Smooth muscle cell (in vitro differentiated cells): ENCODE measurements at regions not wholly inside any gene's neighbourhood (a gene's known extent, or its start where the extent isn't known, plus 50 kb on each side); places are given as distances from the start of the nearest gene placed in this dataset.

Experiments used
- DNase-seq: peaks from one replicate; lab custom pipeline; 2025; ENCODE audit not compliant: unreplicated experiment; lab: John Stamatoyannopoulos, UW
- H2AFZ ChIP-seq: fragments of 200-600 bp; sonication (generic); 2 replicates; pipeline ENCODE4 v1.6.0; 2016; ENCODE audit warnings: antibody characterized with exemption, low read depth, mild to moderate bottlenecking
- H3F3A ChIP-seq: fragments of 200-600 bp; sonication (generic); 2 replicates; pipeline ENCODE4 v1.6.0; 2017; ENCODE audit warnings: antibody characterized with exemption, low read depth
- H3K27ac ChIP-seq: fragments of 200-600 bp; sonication (generic); 2 replicates; pipeline ENCODE4 v1.5.1; 2016; ENCODE audit warnings: low read depth, mild to moderate bottlenecking
- H3K27me3 ChIP-seq: fragments of 200-600 bp; sonication (generic); 2 replicates; pipeline ENCODE4 v1.6.1; 2016; ENCODE audit warnings: low read depth, mild to moderate bottlenecking
- H3K36me3 ChIP-seq: fragments of 200-600 bp; sonication (generic); 2 replicates; pipeline ENCODE4 v1.5.1; 2016; ENCODE audit warnings: low read depth
- H3K4me1 ChIP-seq: fragments of 200-600 bp; sonication (generic); 2 replicates; pipeline ENCODE4 v1.5.1; 2016; ENCODE audit warnings: low read depth
- H3K4me2 ChIP-seq: fragments of 200-600 bp; sonication (generic); 2 replicates; pipeline ENCODE4 v1.6.0; 2016; ENCODE audit warnings: mild to moderate bottlenecking
- H3K4me3 ChIP-seq: fragments of 200-600 bp; sonication (generic); 2 replicates; pipeline ENCODE4 v1.5.1; 2016; ENCODE audit warnings: mild to moderate bottlenecking
- H3K79me2 ChIP-seq: fragments of 200-600 bp; sonication (generic); 2 replicates; pipeline ENCODE4 v1.6.0; 2016; ENCODE audit warnings: low read depth, mild to moderate bottlenecking
- H3K9ac ChIP-seq: fragments of 200-600 bp; sonication (generic); 2 replicates; pipeline ENCODE4 v1.6.0; 2016; ENCODE audit warnings: low read depth
- H3K9me3 ChIP-seq: fragments of 200-600 bp; sonication (generic); replicated peaks from 2 replicates; pipeline ENCODE4 v1.5.1; 2016; ENCODE audit warnings: low read depth
- H4K20me1 ChIP-seq: fragments of 200-600 bp; sonication (generic); 2 replicates; pipeline ENCODE4 v1.6.0; 2016; ENCODE audit warnings: low read depth
- WGBS: methylation state at CpG from one replicate; pipeline ENCODE4 v1.1.7; 2016; ENCODE audit warnings: low lambda C conversion rate; 5-methylcytosine and 5-hydroxymethylcytosine counted together
- TF ChIP-seq, protein P1 (sequence below): fragments of 200-600 bp; sonication (generic); IDR thresholded peaks from 2 replicates; pipeline ENCODE4 v1.5.1; 2017; ENCODE audit warnings: borderline replicate concordance, mild to moderate bottlenecking, antibody characterized with exemption; ENCODE audit not compliant: insufficient read depth, poor library complexity, severe bottlenecking

GRCh38 chr21:17711896-17712295, 99.2 kb upstream of the BTG3 start:
- Histone ChIP-seq H3F3A (no peaks in the 10 kb centered on the region), H3K79me2 (no peaks in the 10 kb centered on the region), H3K9me3 (no peaks in the 10 kb centered on the region), H3K4me2 (no peak overlapping the region), H3K4me3 (no peak overlapping the region), H3K36me3 (no peaks in the 10 kb centered on the region), H3K27ac (no peak overlapping the region), H3K9ac (no peak overlapping the region), H3K27me3 (no peaks in the 10 kb centered on the region), H2AFZ (no peak overlapping the region), H4K20me1 (no peaks in the 10 kb centered on the region), H3K4me1 (no peaks in the 10 kb centered on the region)
- DNase-seq = no peak
- TF ChIP-seq, protein P1, sequence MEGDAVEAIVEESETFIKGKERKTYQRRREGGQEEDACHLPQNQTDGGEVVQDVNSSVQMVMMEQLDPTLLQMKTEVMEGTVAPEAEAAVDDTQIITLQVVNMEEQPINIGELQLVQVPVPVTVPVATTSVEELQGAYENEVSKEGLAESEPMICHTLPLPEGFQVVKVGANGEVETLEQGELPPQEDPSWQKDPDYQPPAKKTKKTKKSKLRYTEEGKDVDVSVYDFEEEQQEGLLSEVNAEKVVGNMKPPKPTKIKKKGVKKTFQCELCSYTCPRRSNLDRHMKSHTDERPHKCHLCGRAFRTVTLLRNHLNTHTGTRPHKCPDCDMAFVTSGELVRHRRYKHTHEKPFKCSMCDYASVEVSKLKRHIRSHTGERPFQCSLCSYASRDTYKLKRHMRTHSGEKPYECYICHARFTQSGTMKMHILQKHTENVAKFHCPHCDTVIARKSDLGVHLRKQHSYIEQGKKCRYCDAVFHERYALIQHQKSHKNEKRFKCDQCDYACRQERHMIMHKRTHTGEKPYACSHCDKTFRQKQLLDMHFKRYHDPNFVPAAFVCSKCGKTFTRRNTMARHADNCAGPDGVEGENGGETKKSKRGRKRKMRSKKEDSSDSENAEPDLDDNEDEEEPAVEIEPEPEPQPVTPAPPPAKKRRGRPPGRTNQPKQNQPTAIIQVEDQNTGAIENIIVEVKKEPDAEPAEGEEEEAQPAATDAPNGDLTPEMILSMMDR = no peak

GRCh38 chr21:17709266-17709611, 96.5 kb upstream of the BTG3 start:
- Histone ChIP-seq H3F3A (no peaks in the 10 kb centered on the region), H3K36me3 (no peaks in the 10 kb centered on the region), H3K4me2 (no peak overlapping the region), H3K27me3 (no peaks in the 10 kb centered on the region), H2AFZ (no peak overlapping the region), H3K79me2 (no peaks in the 10 kb centered on the region), H3K9me3 (no peaks in the 10 kb centered on the region), H3K9ac (no peak overlapping the region), H4K20me1 (no peaks in the 10 kb centered on the region), H3K27ac (no peak overlapping the region), H3K4me3 (no peak overlapping the region), H3K4me1 (no peaks in the 10 kb centered on the region)
- no peak for DNase-seq
- TF ChIP-seq, protein P1 = no peak

- Histone ChIP-seq H3K27me3 (no peaks in the 10 kb centered on the region), H3K79me2 (no peaks in the 10 kb centered on the region), H3K9ac (no peak overlapping the region), H3K9me3 (no peaks in the 10 kb centered on the region), H2AFZ (no peak overlapping the region), H3F3A (no peaks in the 10 kb centered on the region), H3K4me1 (no peaks in the 10 kb centered on the region), H4K20me1 (no peaks in the 10 kb centered on the region), H3K4me2 (no peak overlapping the region), H3K27ac (no peak overlapping the region), H3K36me3 (no peaks in the 10 kb centered on the region), H3K4me3 (no peak overlapping the region)
- WGBS = 78% methylated on average over 5 of the region's 5 CpGs
- no peak for DNase-seq
- TF ChIP-seq, protein P1 = no peak
These were observed 96.0 kb upstream of the BTG3 start for GRCh38 chr21:17708522-17709265.

- H3F3A ChIP-seq = no peaks in the 10 kb centered on the region
- H3K4me2 ChIP-seq = no peak overlapping the region
- H3K9ac ChIP-seq = no peak overlapping the region
- H2AFZ ChIP-seq = no peak overlapping the region
- no peak overlapping the region for H3K4me3 ChIP-seq
- no peaks in the 10 kb centered on the region for H3K9me3 ChIP-seq
- no peaks in the 10 kb centered on the region for H3K4me1 ChIP-seq
- no peaks in the 10 kb centered on the region for H4K20me1 ChIP-seq
- no peak for DNase-seq
- H3K79me2 ChIP-seq = no peaks in the 10 kb centered on the region
- H3K27ac ChIP-seq = no peak overlapping the region
- TF ChIP-seq, protein P1 = no peak
- no peaks in the 10 kb centered on the region for H3K27me3 ChIP-seq
- no peaks in the 10 kb centered on the region for H3K36me3 ChIP-seq
- 88% methylated on average over 6 of the region's 6 CpGs for WGBS
These were observed 87.0 kb upstream of the BTG3 start for GRCh38 chr21:17699524-17700189.
